ENCODE measurements at regions not wholly inside any gene's neighbourhood (a gene's known extent, or its start where the extent isn't known, plus 50 kb on each side); places are given as distances from the start of the nearest gene placed in this dataset.

GRCh38 chr1:103469801-103470200 lies 55.7 kb upstream of the RNPC3 start:
- TF ChIP-seq CTCF (IDR thresholded peaks at IDR 0.05) (no peak), POLR2A (IDR thresholded peaks at IDR 0.05) (no peak)

Data from Peyer's patch (tissue), 4 donors.